ENCODE measurements at regions not wholly inside any gene's neighbourhood (a gene's known extent, or its start where the extent isn't known, plus 50 kb on each side); places are given as distances from the start of the nearest gene placed in this dataset.

GRCh38 chr6:40796260-40797221 lies 209.4 kb upstream of the LRFN2 start:
- TF ChIP-seq POLR2AphosphoS5 (IDR thresholded peaks at IDR 0.05; ENCODE audit: low read depth, low read length) (no peak), ZNF326 (CRISPR knock-in tag; IDR thresholded peaks at IDR 0.05; ENCODE audit: borderline replicate concordance) (no peak), TCF7L2 (IDR thresholded peaks at IDR 0.05; ENCODE audit: low read depth, low read length) (no peak), ZNF547 (CRISPR knock-in tag; IDR thresholded peaks at IDR 0.05) (no peak), CBX2 (IDR thresholded peaks at IDR 0.05; ENCODE audit: low read depth, low read length) (no peak), CBX2 (CRISPR knock-in tag; IDR thresholded peaks at IDR 0.05; ENCODE audit: low read depth) (no peak), SPEN (CRISPR knock-in tag; IDR thresholded peaks at IDR 0.05; ENCODE audit: low read depth) (no peak), SMC3 (IDR thresholded peaks at IDR 0.05; ENCODE audit: low read length) (no peak)
- TF ChIP-seq, protein P1, sequence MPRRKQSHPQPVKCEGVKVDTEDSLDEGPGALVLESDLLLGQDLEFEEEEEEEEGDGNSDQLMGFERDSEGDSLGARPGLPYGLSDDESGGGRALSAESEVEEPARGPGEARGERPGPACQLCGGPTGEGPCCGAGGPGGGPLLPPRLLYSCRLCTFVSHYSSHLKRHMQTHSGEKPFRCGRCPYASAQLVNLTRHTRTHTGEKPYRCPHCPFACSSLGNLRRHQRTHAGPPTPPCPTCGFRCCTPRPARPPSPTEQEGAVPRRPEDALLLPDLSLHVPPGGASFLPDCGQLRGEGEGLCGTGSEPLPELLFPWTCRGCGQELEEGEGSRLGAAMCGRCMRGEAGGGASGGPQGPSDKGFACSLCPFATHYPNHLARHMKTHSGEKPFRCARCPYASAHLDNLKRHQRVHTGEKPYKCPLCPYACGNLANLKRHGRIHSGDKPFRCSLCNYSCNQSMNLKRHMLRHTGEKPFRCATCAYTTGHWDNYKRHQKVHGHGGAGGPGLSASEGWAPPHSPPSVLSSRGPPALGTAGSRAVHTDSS (CRISPR knock-in tag; conservative IDR thresholded peaks at IDR 0.05), result no peak
